Smooth muscle cell of the brain vasculature (primary cell): ENCODE measurements at regions not wholly inside any gene's neighbourhood (a gene's known extent, or its start where the extent isn't known, plus 50 kb on each side); places are given as distances from the start of the nearest gene placed in this dataset.
A peak's percentile ranks its signal among the peaks of the same experiment; 100 is the strongest.

Source experiments
- DNase-seq: peaks from one replicate; pipeline ENCODE4 v3.0.0-alpha.2; 2012; ENCODE audit warnings: low read depth, low spot score

GRCh38 chr13:50573066-50573465 lies 270.4 kb downstream of the DLEU7 start:
- no peak for DNase-seq

- DNase-seq: peak; percentile 86
Observed at GRCh38 chr13:50574731-50575130, 268.8 kb downstream of the DLEU7 start.

- DNase-seq: no peak
Observed at GRCh38 chr13:50575138-50575537, 268.4 kb downstream of the DLEU7 start.

- no peak for DNase-seq
Observed at GRCh38 chr13:50576156-50576555, 267.3 kb downstream of the DLEU7 start.

GRCh38 chr13:50577806-50578205 lies 265.7 kb downstream of the DLEU7 start:
- DNase-seq: no peak

- DNase-seq: no peak
Observed at GRCh38 chr13:50580684-50581305, 262.7 kb downstream of the DLEU7 start.

- no peak for DNase-seq
Observed at GRCh38 chr13:50581586-50582196, 261.8 kb downstream of the DLEU7 start.

GRCh38 chr13:50584856-50585580 lies 258.5 kb downstream of the DLEU7 start:
- DNase-seq: no peak

- DNase-seq: no peak
Observed at GRCh38 chr13:50585674-50586413, 257.6 kb downstream of the DLEU7 start.

GRCh38 chr13:50586414-50587083 lies 256.9 kb downstream of the DLEU7 start:
- DNase-seq: no peak

- DNase-seq: no peak
Observed at GRCh38 chr13:50587115-50587514, 256.4 kb downstream of the DLEU7 start.

GRCh38 chr13:50587645-50588373 lies 255.7 kb downstream of the DLEU7 start:
- DNase-seq: no peak

- no peak for DNase-seq
Observed at GRCh38 chr13:50588491-50589130, 254.9 kb downstream of the DLEU7 start.

- DNase-seq: peak; percentile 90
Observed at GRCh38 chr13:50589139-50589538, 254.4 kb downstream of the DLEU7 start.

- no peak for DNase-seq
Observed at GRCh38 chr13:50589651-50590054, 253.8 kb downstream of the DLEU7 start.

GRCh38 chr13:50592412-50593155 lies 250.9 kb downstream of the DLEU7 start:
- DNase-seq: no peak

GRCh38 chr13:50593207-50593606 lies 250.3 kb downstream of the DLEU7 start:
- DNase-seq: no peak

- no peak for DNase-seq
Observed at GRCh38 chr13:50594276-50595051, 249.0 kb downstream of the DLEU7 start.

GRCh38 chr13:50595196-50595595 lies 248.3 kb downstream of the DLEU7 start:
- no peak for DNase-seq
